ENCODE measurements at regions not wholly inside any gene's neighbourhood (a gene's known extent, or its start where the extent isn't known, plus 50 kb on each side); places are given as distances from the start of the nearest gene placed in this dataset.

DNA sequence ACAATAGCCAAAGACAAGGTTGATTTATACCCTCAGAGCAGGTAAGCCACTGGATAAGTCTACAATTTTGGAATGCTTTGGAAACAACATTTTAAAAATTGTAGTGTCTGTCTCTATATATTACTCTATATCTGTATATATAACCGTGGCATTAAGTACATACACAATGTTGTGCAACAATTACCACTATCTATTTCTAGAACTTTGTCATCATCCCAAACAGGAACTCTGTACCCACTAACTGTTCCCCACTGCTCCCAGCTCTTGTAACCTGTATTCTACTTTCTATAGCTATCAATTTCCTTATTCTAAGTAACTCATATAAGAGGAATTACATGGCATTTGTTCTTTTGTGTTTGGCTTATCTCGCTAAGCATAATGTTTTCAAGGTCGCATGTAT, 78.2 kb upstream of the ASCC3 start:
- Histone ChIP-seq H3K4me1 (no peaks in the 10 kb centered on the region), H3K27me3 (no peaks in the 10 kb centered on the region), H3K27ac (no peak overlapping the region), H3K36me3 (no peaks in the 10 kb centered on the region), H3K9me3 (no peaks in the 10 kb centered on the region), H3K4me3 (no peak overlapping the region)
- TF ChIP-seq, protein P1, sequence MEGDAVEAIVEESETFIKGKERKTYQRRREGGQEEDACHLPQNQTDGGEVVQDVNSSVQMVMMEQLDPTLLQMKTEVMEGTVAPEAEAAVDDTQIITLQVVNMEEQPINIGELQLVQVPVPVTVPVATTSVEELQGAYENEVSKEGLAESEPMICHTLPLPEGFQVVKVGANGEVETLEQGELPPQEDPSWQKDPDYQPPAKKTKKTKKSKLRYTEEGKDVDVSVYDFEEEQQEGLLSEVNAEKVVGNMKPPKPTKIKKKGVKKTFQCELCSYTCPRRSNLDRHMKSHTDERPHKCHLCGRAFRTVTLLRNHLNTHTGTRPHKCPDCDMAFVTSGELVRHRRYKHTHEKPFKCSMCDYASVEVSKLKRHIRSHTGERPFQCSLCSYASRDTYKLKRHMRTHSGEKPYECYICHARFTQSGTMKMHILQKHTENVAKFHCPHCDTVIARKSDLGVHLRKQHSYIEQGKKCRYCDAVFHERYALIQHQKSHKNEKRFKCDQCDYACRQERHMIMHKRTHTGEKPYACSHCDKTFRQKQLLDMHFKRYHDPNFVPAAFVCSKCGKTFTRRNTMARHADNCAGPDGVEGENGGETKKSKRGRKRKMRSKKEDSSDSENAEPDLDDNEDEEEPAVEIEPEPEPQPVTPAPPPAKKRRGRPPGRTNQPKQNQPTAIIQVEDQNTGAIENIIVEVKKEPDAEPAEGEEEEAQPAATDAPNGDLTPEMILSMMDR (IDR thresholded peaks at IDR 0.05), result no peak
- TF ChIP-seq POLR2A (IDR thresholded peaks at IDR 0.05) (no peak), EP300 (IDR thresholded peaks at IDR 0.05) (no peak), POLR2AphosphoS5 (IDR thresholded peaks at IDR 0.05) (no peak)
- WGBS, 2 donors, result 82 to 94% methylated on average over 3 of the region's 3 CpGs
- intact Hi-C loops (cut with DNase I), result no loop called here
- no peak for DNase-seq

DNA sequence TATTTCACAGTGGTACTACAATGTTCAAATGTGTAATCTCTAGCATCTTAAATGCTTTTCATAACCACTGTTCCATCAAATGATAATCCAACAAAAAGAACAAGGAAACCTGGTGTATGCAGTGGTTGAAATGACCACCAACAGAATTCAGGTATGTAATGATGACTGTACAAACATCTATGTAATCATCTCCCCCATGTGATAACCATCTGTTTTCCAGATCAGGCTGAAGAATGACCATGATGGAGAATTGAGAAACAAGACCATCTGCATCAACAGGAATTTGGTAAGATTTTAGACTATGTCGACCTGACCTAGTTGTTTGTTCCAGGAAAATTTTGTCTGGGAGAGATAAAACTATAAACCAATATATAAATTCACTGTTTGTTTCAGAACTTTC, 81.3 kb upstream of the ASCC3 start:
- 73 to 85% methylated on average over 1 of the region's 1 CpG for WGBS, 2 donors
- no peaks in the 10 kb centered on the region for H3K27me3 ChIP-seq
- no peaks in the 10 kb centered on the region for H3K9me3 ChIP-seq
- no peak overlapping the region for H3K27ac ChIP-seq
- TF ChIP-seq POLR2AphosphoS5 (IDR thresholded peaks at IDR 0.05) (no peak), EP300 (IDR thresholded peaks at IDR 0.05) (no peak), POLR2A (IDR thresholded peaks at IDR 0.05) (no peak)
- TF ChIP-seq, protein P1 (IDR thresholded peaks at IDR 0.05), result no peak
- no peak for DNase-seq
- intact Hi-C loops (cut with DNase I), result no loop called here
- no peaks in the 10 kb centered on the region for H3K4me1 ChIP-seq
- H3K36me3 ChIP-seq, result no peaks in the 10 kb centered on the region
- H3K4me3 ChIP-seq, result no peak overlapping the region

- DNase-seq, result no peak
- TF ChIP-seq, protein P1 (IDR thresholded peaks at IDR 0.05), result no peak
- TF ChIP-seq POLR2A (IDR thresholded peaks at IDR 0.05) (no peak), EP300 (IDR thresholded peaks at IDR 0.05) (no peak), POLR2AphosphoS5 (IDR thresholded peaks at IDR 0.05) (no peak)
- H3K9me3 ChIP-seq, result no peaks in the 10 kb centered on the region
- H3K36me3 ChIP-seq, result no peaks in the 10 kb centered on the region
- H3K27ac ChIP-seq, result no peak overlapping the region
- no peaks in the 10 kb centered on the region for H3K27me3 ChIP-seq
- intact Hi-C loops (cut with DNase I), result no loop called here
- H3K4me1 ChIP-seq, result no peaks in the 10 kb centered on the region
- H3K4me3 ChIP-seq, result no peak overlapping the region
These were observed 83.9 kb upstream of the ASCC3 start for GRCh38 chr6:100965067-100965466.

- intact Hi-C loops (cut with DNase I), result no loop called here
- DNase-seq, result no peak
- no peaks in the 10 kb centered on the region for H3K27me3 ChIP-seq
These were observed 87.8 kb upstream of the ASCC3 start for GRCh38 chr6:100968949-100969348.

GRCh38 chr6:100979267-100979666, 98.1 kb upstream of the ASCC3 start:
- Histone ChIP-seq H3K36me3 (no peaks in the 10 kb centered on the region), H3K27ac (no peak overlapping the region), H3K9me3 (peaks cover 0 to 3% (median 0%) of the 10 kb centered on the region in 4 donors), H3K4me1 (no peaks in the 10 kb centered on the region), H3K4me3 (no peak overlapping the region), H3K27me3 (no peaks in the 10 kb centered on the region)
- intact Hi-C loops (cut with DNase I), result no loop called here
- TF ChIP-seq, protein P1 (IDR thresholded peaks at IDR 0.05), result no peak
- TF ChIP-seq POLR2A (IDR thresholded peaks at IDR 0.05), result no peak
- no peak for TF ChIP-seq EP300 (IDR thresholded peaks at IDR 0.05)
- TF ChIP-seq POLR2AphosphoS5 (IDR thresholded peaks at IDR 0.05), result no peak
- DNase-seq, result no peak
- WGBS, 2 donors, result 68 to 75% methylated on average over 4 of the region's 4 CpGs

More at GRCh38 chr6:100968949-100969348, 87.8 kb upstream of the ASCC3 start:
- 84 to 88% methylated on average over 6 of the region's 6 CpGs for WGBS, 2 donors
- no peaks in the 10 kb centered on the region for H3K9me3 ChIP-seq
- H3K27ac ChIP-seq, result no peak overlapping the region
- no peaks in the 10 kb centered on the region for H3K4me1 ChIP-seq
- H3K36me3 ChIP-seq, result no peaks in the 10 kb centered on the region
- no peak overlapping the region for H3K4me3 ChIP-seq
- TF ChIP-seq, protein P1 (IDR thresholded peaks at IDR 0.05), result no peak
- TF ChIP-seq POLR2A (IDR thresholded peaks at IDR 0.05) (no peak), EP300 (IDR thresholded peaks at IDR 0.05) (no peak), POLR2AphosphoS5 (IDR thresholded peaks at IDR 0.05) (no peak)
